NT2/D1 (cell line): ENCODE measurements at regions not wholly inside any gene's neighbourhood (a gene's known extent, or its start where the extent isn't known, plus 50 kb on each side); places are given as distances from the start of the nearest gene placed in this dataset.
A peak's percentile ranks its signal among the peaks of the same experiment; 100 is the strongest.

Experiments used
- SUZ12 ChIP-seq: IDR thresholded peaks from 2 replicates; pipeline ENCODE4 v1.6.1; 2011; ENCODE audit not compliant: insufficient read length, insufficient read depth; ENCODE audit errors: extremely low read depth
- YY1 ChIP-seq: IDR thresholded peaks from 2 replicates; pipeline ENCODE4 v1.6.1; 2011; ENCODE audit not compliant: insufficient read length, insufficient read depth
- ZNF274 ChIP-seq: IDR thresholded peaks from 2 replicates; pipeline ENCODE4 v1.6.1; 2011; ENCODE audit warnings: mild to moderate bottlenecking, low read depth, low read length

DNA sequence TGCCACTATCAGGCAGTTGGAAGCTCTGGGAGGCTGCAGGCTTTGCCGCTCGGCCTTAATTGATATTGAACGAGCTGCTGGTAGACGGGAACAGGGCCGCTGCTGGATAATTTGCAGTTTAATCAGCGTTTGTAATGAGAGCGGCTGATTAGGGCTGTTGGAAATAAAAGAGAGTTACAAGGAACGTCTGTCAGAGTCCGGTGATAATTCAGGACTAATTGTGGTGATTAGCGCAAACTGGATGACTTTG is 68.2 kb upstream of the TBCA start:
- TF ChIP-seq YY1 = no peak
- TF ChIP-seq ZNF274 = no peak
- peak; percentile 34 for TF ChIP-seq SUZ12
